B cell (primary cell): ENCODE measurements at regions not wholly inside any gene's neighbourhood (a gene's known extent, or its start where the extent isn't known, plus 50 kb on each side); places are given as distances from the start of the nearest gene placed in this dataset.

Source experiments
- ATAC-seq: fragments of 200-7000 bp; cut with Tn5 transposase; one replicate; pipeline ENCODE4 v1.10.0; 2021; ENCODE audit warnings: low read depth, mild to moderate bottlenecking, moderate number of reproducible peaks, moderate library complexity
- CTCF ChIA-PET: fragments of 350-600 bp; sonication (Branson Sonifier 250); formaldehyde crosslinking; loops from one replicate; lab custom pipeline; 2021; ENCODE audit warnings: antibody characterized with exemption, inconsistent platforms; lab: Charles Lee
- POLR2A ChIA-PET: fragments of 350-600 bp; sonication (Branson Sonifier 250); formaldehyde crosslinking; loops from one replicate; lab custom pipeline; 2021; ENCODE audit warnings: antibody characterized with exemption; lab: Charles Lee
- DNase-seq: peaks from one replicate; pipeline ENCODE4 v3.0.0; 2013
- H2AFZ ChIP-seq: 2 replicates; pipeline ENCODE4 v1.6.1; 2012; ENCODE audit warnings: mild to moderate bottlenecking, low read depth, low read length; ENCODE audit not compliant: insufficient read depth, poor library complexity, severe bottlenecking
- H3K27ac ChIP-seq, 2 donors: 1 replicate in 1 of 2; 2 replicates in 1 of 2; pipeline ENCODE4 v1.5.1; 2012 to 2013; ENCODE audit warnings: low read length in 2 of 2, mild to moderate bottlenecking in 2 of 2, moderate library complexity in 1 of 2
- H3K27me3 ChIP-seq, 4 experiments: fragments of 200-600 bp in 1 of 4; sonication (generic) in 1 of 4; replicated peaks in 1 of 4; 1 replicate in 2 of 4; 2 replicates in 2 of 4; pipeline versions ENCODE4 v1.6.1 to v1.7.0; 2013 to 2016; ENCODE audit warnings: low read length in 3 of 4, mild to moderate bottlenecking in 2 of 4, mixed read lengths in 1 of 4, moderate library complexity in 1 of 4; ENCODE audit not compliant: insufficient read depth in 4 of 4, control insufficient read depth in 3 of 4; ENCODE audit errors: control extremely low read depth in 1 of 4
- H3K36me3 ChIP-seq, 2 experiments: replicated peaks in 1 of 2; 1 replicate in 1 of 2; 2 replicates in 1 of 2; pipeline versions ENCODE4 v1.6.1 to v1.7.1; 2013; ENCODE audit warnings: low read length in 1 of 2; ENCODE audit not compliant: insufficient read depth in 2 of 2, control insufficient read depth in 1 of 2; ENCODE audit errors: control extremely low read depth in 1 of 2, extremely low read depth in 1 of 2
- H3K4me1 ChIP-seq, 2 donors: fragments of 200-600 bp in 1 of 2; sonication (generic) in 1 of 2; 1 replicate in 1 of 2; 2 replicates in 1 of 2; pipeline versions ENCODE4 v1.5.1 to v1.6.1; 2013 to 2017; ENCODE audit warnings: low read length in 2 of 2; ENCODE audit not compliant: control insufficient read depth in 2 of 2, insufficient read depth in 2 of 2
- H3K4me2 ChIP-seq: replicated peaks from 2 replicates; pipeline ENCODE3; 2012; ENCODE audit warnings: mild to moderate bottlenecking, low read depth, low read length; ENCODE audit not compliant: poor library complexity, severe bottlenecking
- H3K4me3 ChIP-seq, 5 experiments: fragments of 200-600 bp in 1 of 5; sonication (generic) in 1 of 5; 1 replicate in 3 of 5; 2 replicates in 2 of 5; pipeline versions ENCODE4 v1.5.1 to v1.7.0; 2011 to 2016; ENCODE audit warnings: low read length in 4 of 5, mild to moderate bottlenecking in 4 of 5, low read depth in 2 of 5, control low read depth in 1 of 5, moderate library complexity in 1 of 5; ENCODE audit not compliant: insufficient read depth in 1 of 5; ENCODE audit errors: control extremely low read depth in 1 of 5, extremely low read depth in 1 of 5
- H3K79me2 ChIP-seq: fragments of 200-600 bp; sonication (generic); one replicate; pipeline ENCODE4 v1.6.0; 2016; ENCODE audit warnings: low read length; ENCODE audit not compliant: control insufficient read depth, insufficient read depth
- H3K9ac ChIP-seq: fragments of 200-600 bp; sonication (generic); 2 replicates; pipeline ENCODE4 v1.6.1; 2017; ENCODE audit warnings: mild to moderate bottlenecking, low read length, moderate library complexity
- H3K9me3 ChIP-seq, 3 donors: one replicate each; pipeline versions ENCODE4 v1.6.1 to v1.7.1; 2013; ENCODE audit warnings: low read length in 2 of 3; ENCODE audit not compliant: control insufficient read depth in 2 of 3, insufficient read depth in 1 of 3; ENCODE audit errors: control extremely low read depth in 1 of 3
- H4K20me1 ChIP-seq: 2 replicates; pipeline ENCODE4 v1.6.0; 2012; ENCODE audit warnings: mild to moderate bottlenecking, low read length; ENCODE audit not compliant: insufficient read depth, control insufficient read depth, poor library complexity, severe bottlenecking
- H3K27ac Mint-ChIP-seq: one replicate; pipeline ENCODE4 v1.8.0; 2021; ENCODE audit warnings: mixed read lengths
- H3K27me3 Mint-ChIP-seq: one replicate; pipeline ENCODE4 v1.8.0; 2021; ENCODE audit warnings: mixed read lengths
- H3K4me1 Mint-ChIP-seq: one replicate; pipeline ENCODE4 v1.8.0; 2021; ENCODE audit warnings: mixed read lengths
- H3K4me3 Mint-ChIP-seq: one replicate; pipeline ENCODE4 v1.8.0; 2021; ENCODE audit warnings: mixed read lengths
- H3K9me3 Mint-ChIP-seq: one replicate; pipeline ENCODE4 v1.8.0; 2022; ENCODE audit warnings: mixed read lengths; ENCODE audit not compliant: insufficient read depth
- EZH2 ChIP-seq: IDR thresholded peaks from 2 replicates; pipeline ENCODE4 v1.6.1; 2012; ENCODE audit warnings: borderline replicate concordance, low read depth, mild to moderate bottlenecking, moderate library complexity, low read length; ENCODE audit not compliant: insufficient read depth, poor library complexity, severe bottlenecking
- intact Hi-C: fragments of 100-400 bp; cut with micrococcal nuclease; formaldehyde crosslinking; loops from one replicate; pipeline ENCODE4 v1.10.0; 2022
- TF ChIP-seq, protein P1 (sequence below): fragments of 200-600 bp; IDR thresholded peaks from one replicate; pipeline ENCODE4 v1.8.0; 2022; ENCODE audit warnings: antibody characterized with exemption, mild to moderate bottlenecking

DNA sequence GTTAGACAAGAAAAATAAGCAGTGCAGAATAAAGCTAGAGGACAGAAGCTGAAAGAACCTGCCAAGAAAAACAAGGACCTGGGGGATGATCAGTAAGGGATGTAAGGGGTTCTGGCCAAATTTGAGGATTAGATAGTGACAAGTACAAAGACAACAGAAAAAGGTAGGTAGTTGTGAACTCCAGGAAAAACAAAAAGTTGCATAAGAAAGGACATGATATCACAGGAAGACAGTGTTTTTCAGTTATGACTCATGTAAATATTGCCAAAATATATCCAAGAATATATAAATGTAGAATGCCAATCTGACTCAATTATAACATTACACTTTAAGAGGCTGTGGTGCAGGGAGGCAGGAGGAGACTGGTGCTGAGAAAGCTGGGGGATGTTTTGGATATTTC is 209.8 kb upstream of the SH3BP4 start:
- Histone ChIP-seq H3K9ac (no peak overlapping the region), H3K4me2 (no peak overlapping the region), H3K79me2 (no peaks in the 10 kb centered on the region), H3K36me3 (no peaks in the 10 kb centered on the region), H3K27ac (no peak overlapping the region), H3K27me3 (no peaks in the 10 kb centered on the region), H4K20me1 (no peaks in the 10 kb centered on the region), H3K4me3 (no peak overlapping the region), H3K4me1 (no peaks in the 10 kb centered on the region), H2AFZ (no peak overlapping the region), H3K9me3 (peaks cover 0 to 1% (median 0%) of the 10 kb centered on the region in 3 donors)
- ATAC-seq (no peak), DNase-seq (no peak)
- no peaks in the 10 kb centered on the region for H3K4me1 Mint-ChIP-seq
- POLR2A ChIA-PET, result no interaction called here
- no peak for TF ChIP-seq EZH2
- TF ChIP-seq, protein P1, sequence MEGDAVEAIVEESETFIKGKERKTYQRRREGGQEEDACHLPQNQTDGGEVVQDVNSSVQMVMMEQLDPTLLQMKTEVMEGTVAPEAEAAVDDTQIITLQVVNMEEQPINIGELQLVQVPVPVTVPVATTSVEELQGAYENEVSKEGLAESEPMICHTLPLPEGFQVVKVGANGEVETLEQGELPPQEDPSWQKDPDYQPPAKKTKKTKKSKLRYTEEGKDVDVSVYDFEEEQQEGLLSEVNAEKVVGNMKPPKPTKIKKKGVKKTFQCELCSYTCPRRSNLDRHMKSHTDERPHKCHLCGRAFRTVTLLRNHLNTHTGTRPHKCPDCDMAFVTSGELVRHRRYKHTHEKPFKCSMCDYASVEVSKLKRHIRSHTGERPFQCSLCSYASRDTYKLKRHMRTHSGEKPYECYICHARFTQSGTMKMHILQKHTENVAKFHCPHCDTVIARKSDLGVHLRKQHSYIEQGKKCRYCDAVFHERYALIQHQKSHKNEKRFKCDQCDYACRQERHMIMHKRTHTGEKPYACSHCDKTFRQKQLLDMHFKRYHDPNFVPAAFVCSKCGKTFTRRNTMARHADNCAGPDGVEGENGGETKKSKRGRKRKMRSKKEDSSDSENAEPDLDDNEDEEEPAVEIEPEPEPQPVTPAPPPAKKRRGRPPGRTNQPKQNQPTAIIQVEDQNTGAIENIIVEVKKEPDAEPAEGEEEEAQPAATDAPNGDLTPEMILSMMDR, result no peak
- peaks cover 29% of the 10 kb centered on the region for H3K27me3 Mint-ChIP-seq
- intact Hi-C loops, result no loop called here
- H3K4me3 Mint-ChIP-seq, result no peak overlapping the region
- H3K27ac Mint-ChIP-seq, result no peak overlapping the region
- CTCF ChIA-PET, result no interaction called here
- H3K9me3 Mint-ChIP-seq, result peaks cover 6% of the 10 kb centered on the region

GRCh38 chr2:234739061-234739460 is 212.8 kb upstream of the SH3BP4 start:
- Histone ChIP-seq H3K79me2 (no peaks in the 10 kb centered on the region), H3K4me3 (no peak overlapping the region), H4K20me1 (no peaks in the 10 kb centered on the region), H3K36me3 (no peaks in the 10 kb centered on the region), H3K9ac (no peak overlapping the region), H3K9me3 (peaks cover 0 to 3% (median 1%) of the 10 kb centered on the region in 3 donors), H3K4me1 (no peaks in the 10 kb centered on the region), H3K4me2 (no peak overlapping the region), H3K27ac (no peak overlapping the region), H3K27me3 (no peaks in the 10 kb centered on the region), H2AFZ (no peak overlapping the region)
- ChIA-PET POLR2A (interaction anchor here (0.6 kb wide), 1 partner anchor 10 kb away, joined by 7 read pairs; no protein-coding TSS in a partner anchor), CTCF (no interaction called here)
- no peak for ATAC-seq
- no peak overlapping the region for H3K27ac Mint-ChIP-seq
- no peak for DNase-seq
- peaks cover 14% of the 10 kb centered on the region for H3K27me3 Mint-ChIP-seq
- peaks cover 9% of the 10 kb centered on the region for H3K9me3 Mint-ChIP-seq
- no peak for TF ChIP-seq EZH2
- TF ChIP-seq, protein P1, result no peak
- no peak overlapping the region for H3K4me3 Mint-ChIP-seq
- no peaks in the 10 kb centered on the region for H3K4me1 Mint-ChIP-seq
- intact Hi-C loops, result no loop called here
